Non-pigmented ciliary epithelial cell (primary cell): ENCODE measurements at regions not wholly inside any gene's neighbourhood (a gene's known extent, or its start where the extent isn't known, plus 50 kb on each side); places are given as distances from the start of the nearest gene placed in this dataset.
"Not testable (repeated sequence)": the region's sequence is repeated elsewhere in the genome, so short reads cannot be mapped to it uniquely, and the experiment has no call there.

Source experiments
- DNase-seq: peaks from one replicate; pipeline ENCODE4 v3.0.0-alpha.2; 2010; ENCODE audit warnings: low read depth

GRCh38 chr3:18189282-18190050, 235.7 kb downstream of the SATB1 start:
- DNase-seq = no peak

GRCh38 chr3:18188491-18188890, 236.6 kb downstream of the SATB1 start:
- no peak for DNase-seq

- DNase-seq = no peak
These were observed 239.5 kb downstream of the SATB1 start for GRCh38 chr3:18185624-18186023.

- DNase-seq = not testable (repeated sequence)
These were observed 242.2 kb downstream of the SATB1 start for GRCh38 chr3:18182923-18183322.

GRCh38 chr3:18179521-18179920, 245.6 kb downstream of the SATB1 start:
- DNase-seq = no peak

- DNase-seq = no peak
These were observed 247.9 kb downstream of the SATB1 start for GRCh38 chr3:18177271-18177670.

DNA sequence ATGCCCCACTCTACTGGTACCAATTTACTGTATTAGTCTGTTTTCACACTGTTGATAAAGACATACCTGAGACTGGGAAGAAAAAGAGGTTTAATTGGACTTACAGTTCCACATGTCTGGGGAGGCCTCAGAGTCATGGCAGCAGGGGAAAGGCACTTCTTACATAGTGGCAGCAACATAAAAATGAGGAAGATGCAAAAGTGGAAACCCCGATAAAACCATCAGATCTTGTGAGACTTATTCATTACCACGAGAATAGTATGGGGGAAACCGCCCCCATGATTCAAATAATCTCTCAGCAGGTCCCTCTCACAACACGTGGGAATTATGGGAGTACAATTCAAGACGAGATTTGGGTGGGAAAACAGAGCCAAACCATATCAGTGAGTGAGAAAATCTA, 251.2 kb downstream of the SATB1 start:
- not testable (repeated sequence) for DNase-seq

DNA sequence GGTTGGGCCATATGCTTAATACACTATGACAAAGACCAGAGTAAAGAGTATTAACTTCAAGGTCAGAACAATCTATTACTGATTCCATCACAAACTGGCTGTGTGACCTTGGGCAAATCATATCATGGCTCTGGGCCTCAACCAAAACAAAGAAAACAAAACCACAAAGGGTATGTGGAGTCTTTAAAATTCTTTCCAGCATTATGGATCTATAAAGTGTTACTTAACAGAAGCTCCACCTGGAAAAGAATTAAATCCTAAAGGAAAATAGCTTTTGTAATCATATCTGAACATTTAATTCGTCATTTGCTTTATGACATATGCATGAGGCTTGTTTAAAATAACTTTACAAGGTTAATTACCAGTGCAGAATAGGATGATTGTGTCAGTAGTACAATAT, 265.5 kb downstream of the SATB1 start:
- no peak for DNase-seq

- no peak for DNase-seq
These were observed 271.5 kb downstream of the SATB1 start for GRCh38 chr3:18153571-18154173.

DNA sequence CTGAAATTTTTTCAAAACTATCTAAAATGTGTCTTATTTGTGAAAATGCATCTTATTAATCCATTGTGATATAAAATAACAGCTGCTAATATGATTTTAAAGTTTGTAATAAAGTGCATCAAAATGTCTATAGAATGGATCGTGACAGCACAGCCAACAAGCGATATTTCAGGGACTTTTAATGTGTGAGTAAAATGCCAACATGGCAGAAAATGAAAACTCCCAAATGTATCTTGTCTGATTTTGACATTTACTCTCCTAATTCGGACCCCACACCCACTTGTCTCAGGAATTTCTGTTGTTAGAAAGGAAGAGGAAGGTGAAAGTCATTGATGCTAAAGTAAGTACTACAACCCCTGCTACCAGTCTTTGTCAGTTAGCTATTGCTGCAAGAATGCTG, 273.9 kb downstream of the SATB1 start:
- no peak for DNase-seq

DNA sequence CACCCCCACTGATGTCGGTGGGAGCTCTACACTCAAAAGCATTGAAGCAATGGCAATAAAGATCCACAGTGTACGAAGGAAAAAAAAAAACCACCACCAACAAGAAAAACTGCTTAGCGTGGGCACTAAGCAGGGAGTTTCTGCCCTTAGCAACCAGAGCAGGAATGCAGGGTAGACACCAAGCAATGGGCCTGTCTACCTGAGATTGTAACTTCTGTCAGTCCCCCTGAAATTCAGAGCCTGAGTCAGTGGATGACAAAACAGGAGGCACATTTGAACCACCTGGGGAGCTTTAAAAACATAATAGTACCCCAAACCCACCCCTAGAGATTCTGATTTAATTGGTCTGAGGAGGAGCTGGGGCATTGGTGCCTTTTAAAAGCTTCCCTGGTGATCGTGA, 275.2 kb downstream of the SATB1 start:
- no peak for DNase-seq

DNA sequence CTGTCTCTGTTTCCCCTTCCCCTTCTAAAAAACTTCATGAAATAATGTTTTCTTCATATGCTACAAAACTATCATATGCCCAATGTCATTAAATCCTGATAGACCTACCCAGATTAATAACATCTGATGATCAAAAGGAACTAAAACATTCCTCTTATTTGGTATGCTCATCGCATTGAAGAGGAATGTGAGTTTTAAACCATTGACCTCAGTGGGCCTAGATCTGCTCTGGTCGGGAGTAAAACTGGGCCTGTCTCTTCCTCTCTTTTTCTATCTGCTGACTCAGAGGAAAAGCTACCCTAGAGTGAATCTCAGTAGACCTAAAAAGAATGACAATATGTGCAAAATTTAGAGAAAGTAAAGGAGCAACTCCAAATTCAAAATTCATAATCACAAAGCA, 275.8 kb downstream of the SATB1 start:
- no peak for DNase-seq

- no peak for DNase-seq
These were observed 280.6 kb downstream of the SATB1 start for GRCh38 chr3:18144571-18144970.

- DNase-seq = no peak
These were observed 281.8 kb downstream of the SATB1 start for GRCh38 chr3:18143258-18143780.

DNA sequence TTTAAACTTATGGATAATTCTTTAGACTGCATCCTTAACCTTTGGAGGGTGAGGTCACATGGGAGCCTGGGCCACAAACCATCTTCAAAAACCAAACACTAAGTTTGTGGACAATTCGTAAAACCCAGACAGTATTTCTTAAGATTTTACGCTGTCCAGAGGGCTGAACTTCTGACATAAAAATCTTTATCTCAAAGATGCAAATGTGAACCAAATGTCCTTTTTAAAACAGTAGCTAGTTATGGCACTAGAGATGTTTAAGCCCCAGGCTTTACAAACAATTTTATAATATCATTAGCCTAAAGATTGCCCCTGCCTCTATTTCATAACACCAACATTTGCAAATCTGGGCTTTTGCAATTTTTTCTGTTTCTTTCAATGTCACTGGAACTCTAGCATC, 287.2 kb downstream of the SATB1 start:
- DNase-seq = no peak

- DNase-seq = no peak
These were observed 289.9 kb downstream of the SATB1 start for GRCh38 chr3:18135060-18135814.

DNA sequence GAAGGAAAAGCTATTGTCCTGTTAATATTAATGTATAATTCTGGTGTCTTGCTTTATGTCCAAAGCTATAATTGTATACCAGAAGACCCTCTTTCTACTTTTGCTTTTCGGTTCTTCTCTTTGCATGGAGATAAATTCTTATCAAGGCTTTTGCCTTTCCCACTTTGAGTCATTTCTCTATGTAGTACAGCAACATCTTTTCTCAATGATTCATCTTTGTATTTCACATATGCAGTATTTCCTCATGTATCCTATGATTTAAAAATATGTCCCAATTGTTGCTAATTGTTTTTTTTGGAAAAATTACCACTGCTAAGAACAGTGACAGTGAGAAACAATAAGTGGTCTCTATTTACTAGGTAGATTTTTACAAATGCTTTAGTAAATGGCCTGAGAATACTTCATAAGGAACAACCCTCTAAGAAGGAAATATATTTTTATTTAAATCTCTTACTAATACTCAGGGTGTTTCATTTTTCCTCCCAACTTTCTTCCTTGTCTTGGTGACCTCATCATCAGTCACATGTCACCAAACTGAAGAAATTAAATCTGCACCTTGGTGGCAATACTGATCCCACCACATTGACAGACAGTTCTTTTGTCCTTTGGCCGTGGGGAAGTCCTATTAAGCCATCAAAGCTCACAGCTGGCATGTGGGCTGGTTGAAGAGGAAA, 290.6 kb downstream of the SATB1 start:
- DNase-seq = no peak

DNA sequence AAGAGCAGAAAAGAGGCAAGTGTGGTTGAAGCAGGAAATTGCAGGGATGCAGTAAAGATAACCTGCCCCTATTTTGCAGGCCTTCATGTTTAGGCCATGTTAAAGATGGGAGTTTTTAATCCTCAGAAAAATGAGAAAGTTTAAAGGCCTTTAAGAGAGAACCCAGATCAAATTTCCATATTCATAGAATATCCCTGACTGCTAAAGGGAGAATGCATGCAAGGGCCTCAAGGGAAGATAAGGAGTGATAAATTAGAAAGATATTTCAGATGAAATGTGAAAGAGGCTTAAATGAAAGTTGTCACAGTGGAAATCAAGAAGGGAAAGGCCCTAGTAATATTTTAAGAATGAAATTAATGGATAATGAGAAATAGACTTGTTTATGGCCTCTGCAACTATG, 292.1 kb downstream of the SATB1 start:
- no peak for DNase-seq

DNA sequence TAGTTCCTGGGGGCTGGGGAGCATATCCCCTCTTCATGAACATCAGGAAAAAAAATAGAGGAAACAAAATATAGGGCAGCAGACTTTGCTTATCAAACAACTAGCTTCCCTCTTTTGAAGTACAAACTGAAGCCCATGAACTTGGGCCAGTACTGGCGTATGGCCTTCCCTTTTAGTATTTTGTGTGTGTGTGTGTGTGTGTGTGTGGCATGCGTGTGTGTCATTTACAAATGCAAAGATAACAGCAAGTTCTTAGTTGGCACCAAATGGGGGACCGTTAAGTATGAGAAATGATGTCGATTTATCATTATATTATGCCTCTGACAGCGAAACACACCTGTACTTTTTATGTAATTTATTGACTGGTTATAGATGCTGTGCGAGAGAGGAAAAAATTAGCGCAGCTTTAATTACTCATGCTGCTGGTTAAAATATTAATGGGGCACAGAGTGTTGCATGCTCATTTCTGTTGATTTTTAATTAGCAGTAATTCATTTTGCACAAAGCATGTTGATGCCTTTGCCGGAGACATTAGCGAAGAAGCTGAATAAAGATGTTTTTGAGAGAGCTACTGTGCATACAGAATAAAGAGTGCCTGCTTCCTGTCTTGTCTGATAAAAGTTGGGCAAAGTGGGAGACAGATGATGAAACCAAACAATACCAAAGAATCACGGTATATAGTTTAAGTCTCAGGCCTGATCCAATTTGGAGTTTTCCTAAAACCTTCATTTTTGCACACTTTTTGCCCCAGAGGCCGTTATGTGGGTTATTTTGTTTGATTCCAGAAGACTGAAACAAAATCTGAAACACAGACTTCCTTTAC, 297.1 kb downstream of the SATB1 start:
- DNase-seq = no peak

DNA sequence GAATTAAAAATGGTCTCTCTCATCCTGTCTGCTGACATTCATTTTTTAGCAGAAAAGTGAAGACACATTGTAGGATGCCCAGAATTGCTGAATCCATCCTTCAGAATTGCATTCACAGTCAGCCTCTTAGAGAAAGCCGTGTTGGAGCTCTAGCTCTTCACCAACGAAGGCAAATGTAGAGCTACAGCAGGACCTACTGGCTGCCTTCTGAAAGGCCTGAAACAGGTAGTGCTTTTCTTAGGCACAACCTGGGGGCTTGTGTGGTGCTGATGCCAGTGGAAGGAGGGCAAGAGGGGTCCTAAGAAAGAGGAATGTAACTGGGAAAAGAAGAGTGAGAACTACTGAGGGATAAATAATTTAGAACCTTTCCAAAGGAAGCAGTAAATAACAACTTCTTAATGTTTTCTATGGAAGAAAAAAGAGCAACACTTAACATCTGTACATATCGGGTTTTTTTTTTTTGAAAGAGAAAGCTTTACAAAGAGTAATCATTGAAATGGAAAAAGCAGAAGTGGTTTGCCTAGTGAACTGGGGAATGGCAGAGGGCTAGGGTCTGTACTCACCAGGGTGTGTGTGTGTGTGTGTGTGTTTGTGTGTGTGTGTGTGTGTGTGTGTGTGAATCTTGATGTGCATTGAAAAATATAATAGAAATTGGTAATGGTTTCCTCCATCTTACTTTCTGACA, 297.8 kb downstream of the SATB1 start:
- DNase-seq = no peak

GRCh38 chr3:18126772-18127171, 298.4 kb downstream of the SATB1 start:
- no peak for DNase-seq
